ENCODE measurements at regions not wholly inside any gene's neighbourhood (a gene's known extent, or its start where the extent isn't known, plus 50 kb on each side); places are given as distances from the start of the nearest gene placed in this dataset.

DNA sequence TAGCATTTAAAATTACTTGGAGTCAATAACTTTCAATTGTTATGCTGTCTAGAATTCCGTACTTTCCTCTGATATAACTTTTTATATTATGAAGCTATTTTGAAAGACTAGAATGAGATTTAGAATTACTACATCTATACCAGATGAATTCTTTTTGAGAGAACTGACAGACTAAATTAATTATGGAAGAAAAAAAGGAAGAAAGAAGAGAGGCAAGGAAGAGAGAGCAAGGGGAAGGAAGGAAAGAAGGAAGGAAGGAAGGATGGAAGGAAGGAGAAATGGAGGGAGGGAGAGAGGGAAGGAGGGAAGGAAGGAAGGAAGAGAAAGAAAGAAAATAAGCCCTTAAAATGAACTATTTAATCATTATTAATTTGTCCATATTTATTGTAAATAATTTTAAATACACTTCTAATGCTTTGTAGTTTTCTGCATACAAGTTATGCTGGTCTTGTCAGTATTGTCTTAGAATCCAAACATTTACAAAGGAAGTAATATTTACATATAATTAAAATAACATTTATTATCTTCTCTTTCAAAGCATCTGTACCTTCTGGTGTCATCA is 280.4 kb upstream of the HSF2 start:
- TF ChIP-seq POLR2A (IDR thresholded peaks at IDR 0.05; ENCODE audit: low read depth, low read length) (no peak), TAF1 (IDR thresholded peaks at IDR 0.05; ENCODE audit: borderline replicate concordance, low read depth, low read length) (no peak), POLR2AphosphoS5 (IDR thresholded peaks at IDR 0.05; ENCODE audit: low read depth, low read length) (no peak)
